GM12892 (cell line): ENCODE measurements at regions not wholly inside any gene's neighbourhood (a gene's known extent, or its start where the extent isn't known, plus 50 kb on each side); places are given as distances from the start of the nearest gene placed in this dataset.

Experiments
- DNase-seq: peaks from one replicate; pipeline ENCODE4 v3.0.0; 2011; ENCODE audit not compliant: insufficient read length
- FAIRE-seq: peaks from 2 replicates; lab custom pipeline; 2011; peaks lifted over from hg19 to GRCh38; lab: Jason Lieb, UNC
- POLR2A ChIP-seq: IDR thresholded peaks from 2 replicates; pipeline ENCODE4 v1.6.1; 2011; ENCODE audit warnings: low read depth, low read length, control low read depth
- POLR2AphosphoS5 ChIP-seq: IDR thresholded peaks from 2 replicates; pipeline ENCODE4 v1.6.1; 2011; ENCODE audit warnings: low read depth, low read length, control low read depth
- TAF1 ChIP-seq: IDR thresholded peaks from 2 replicates; pipeline ENCODE4 v1.6.1; 2011; ENCODE audit warnings: low read depth, mild to moderate bottlenecking, control low read depth, low read length, borderline replicate concordance

DNA sequence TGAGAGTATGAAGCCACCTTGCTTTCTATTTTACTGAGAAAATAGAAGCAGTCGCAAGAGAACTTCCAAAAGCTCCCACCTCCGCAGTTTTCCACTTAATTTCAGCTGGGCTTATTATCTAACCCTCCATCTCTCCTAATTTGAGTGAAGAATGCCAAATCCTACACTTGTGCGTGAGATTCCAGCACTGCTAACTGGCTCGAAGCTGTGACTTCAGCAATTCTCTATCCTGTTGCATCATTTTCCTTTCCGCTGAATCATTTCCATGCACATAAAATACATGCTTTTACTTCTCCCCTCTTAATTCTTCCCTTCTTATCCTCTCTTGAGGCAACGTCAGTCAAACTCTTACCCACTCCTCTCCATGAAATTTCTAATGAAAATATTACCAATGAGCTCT is 189.5 kb downstream of the GASK1B start:
- TF ChIP-seq POLR2A (no peak), POLR2AphosphoS5 (no peak)
- FAIRE-seq (no peak), DNase-seq (no peak)

DNA sequence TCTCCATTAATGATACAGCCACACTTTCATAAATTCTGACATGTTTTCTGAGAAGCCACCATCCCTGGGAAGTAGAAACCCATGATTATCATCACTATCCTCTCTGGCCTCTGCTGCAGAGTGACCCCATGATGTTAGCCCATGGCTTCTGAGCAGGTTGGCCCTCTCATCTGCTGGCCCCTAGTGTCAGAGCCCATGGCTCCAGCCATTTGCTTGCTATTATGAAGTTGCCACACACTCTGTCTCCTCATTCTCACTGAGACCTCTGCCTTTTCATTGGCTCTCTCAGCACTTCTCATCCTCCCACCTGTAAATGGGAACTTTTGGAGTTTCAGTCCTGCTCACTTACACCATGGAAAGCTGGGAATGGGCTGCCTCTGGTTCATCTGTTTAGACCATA is 192.7 kb downstream of the GASK1B start:
- FAIRE-seq, result no peak
- DNase-seq, result no peak
- TF ChIP-seq POLR2AphosphoS5 (no peak), TAF1 (no peak), POLR2A (no peak)

- DNase-seq (no peak), FAIRE-seq (peak; percentile 70)
- TF ChIP-seq TAF1 (no peak), POLR2A (no peak)
These were observed 194.0 kb downstream of the GASK1B start for GRCh38 chr4:157978680-157979361.

GRCh38 chr4:157977086-157977485 is 195.7 kb downstream of the GASK1B start:
- FAIRE-seq, result no peak
- no peak for DNase-seq
- TF ChIP-seq POLR2AphosphoS5 (no peak), TAF1 (no peak), POLR2A (no peak)

DNA sequence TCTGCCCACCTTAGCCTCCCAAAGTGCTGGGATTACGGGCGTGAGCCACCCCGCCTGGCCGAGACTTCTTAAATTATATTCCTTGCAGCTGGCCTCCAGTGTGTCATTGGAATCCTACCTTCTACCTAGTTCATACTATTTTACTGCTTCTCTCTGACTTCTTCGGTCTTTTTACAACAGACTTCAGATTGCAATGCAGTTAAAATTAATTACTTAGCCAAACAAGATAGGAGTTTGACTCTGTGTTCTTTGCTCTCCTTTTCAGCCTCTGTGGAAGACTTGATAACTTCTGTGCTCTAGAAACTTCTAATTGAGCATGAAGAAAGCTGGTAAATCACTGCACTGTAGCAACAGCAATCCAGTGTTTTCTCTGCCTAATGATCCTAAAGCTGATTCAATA is 199.5 kb downstream of the GASK1B start:
- DNase-seq (no peak), FAIRE-seq (no peak)
- no peak for TF ChIP-seq POLR2AphosphoS5
- no peak for TF ChIP-seq POLR2A
- TF ChIP-seq TAF1, result no peak

- TF ChIP-seq POLR2AphosphoS5 (no peak), TAF1 (no peak), POLR2A (no peak)
- no peak for DNase-seq
- no peak for FAIRE-seq
These were observed 208.4 kb downstream of the GASK1B start for GRCh38 chr4:157964463-157964862.

DNA sequence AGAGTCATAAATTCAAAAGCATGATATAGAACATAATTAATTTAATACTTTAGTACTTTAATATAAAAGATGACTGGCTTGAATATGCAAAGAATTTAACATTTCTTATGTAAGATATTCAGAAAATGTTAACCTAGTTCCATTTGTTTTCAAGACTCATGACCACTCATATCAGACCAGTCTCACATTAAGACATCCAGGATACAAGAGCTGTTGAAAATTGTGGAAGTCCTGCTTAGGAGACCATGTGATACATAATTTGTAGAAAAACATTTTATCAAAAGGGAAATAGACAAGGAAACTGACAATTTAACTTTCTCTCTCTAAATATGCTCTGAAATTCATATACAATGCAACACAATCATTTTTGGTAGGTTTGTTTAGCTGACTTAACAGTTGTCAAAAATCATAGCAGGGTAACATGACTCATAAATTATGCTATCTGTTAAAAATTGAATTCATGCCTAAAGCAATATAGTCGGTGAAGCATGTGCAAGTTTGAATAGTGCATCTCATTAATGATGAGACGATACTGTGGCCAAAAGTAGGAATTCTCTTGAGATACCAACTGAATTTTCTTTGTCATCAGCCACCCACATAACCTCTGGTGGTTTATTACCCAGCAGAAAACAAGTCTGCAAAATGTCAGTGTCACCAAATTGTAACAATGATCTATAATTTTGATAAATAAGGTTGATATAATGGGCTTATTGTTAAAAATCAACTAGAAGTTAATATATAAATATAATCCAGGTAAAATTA is 211.4 kb downstream of the GASK1B start:
- TF ChIP-seq TAF1 (no peak), POLR2AphosphoS5 (no peak), POLR2A (no peak)
- no peak for FAIRE-seq

DNA sequence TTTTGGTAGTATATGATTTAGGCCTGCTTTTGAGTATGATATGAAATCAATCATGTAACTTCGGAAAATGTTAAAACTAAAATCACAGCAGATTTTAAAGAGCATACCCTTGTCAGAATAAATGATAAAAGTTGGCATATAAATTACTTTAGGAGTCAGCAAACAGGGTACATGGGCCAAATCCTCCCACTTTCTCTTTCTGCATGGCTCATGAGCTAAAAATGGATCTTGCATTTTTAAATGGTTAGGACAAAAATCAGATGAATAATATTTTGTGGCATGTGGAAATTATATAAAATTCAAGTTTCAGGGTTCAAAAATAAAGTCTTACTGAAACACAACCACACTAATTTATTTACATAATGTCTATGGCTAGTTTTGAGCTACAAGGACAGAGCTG is 214.9 kb downstream of the GASK1B start:
- DNase-seq (no peak), FAIRE-seq (no peak)
- TF ChIP-seq POLR2A (no peak), TAF1 (no peak), POLR2AphosphoS5 (no peak)

More for the DNA sequence above, 211.4 kb downstream of the GASK1B start:
- DNase-seq, result no peak

DNA sequence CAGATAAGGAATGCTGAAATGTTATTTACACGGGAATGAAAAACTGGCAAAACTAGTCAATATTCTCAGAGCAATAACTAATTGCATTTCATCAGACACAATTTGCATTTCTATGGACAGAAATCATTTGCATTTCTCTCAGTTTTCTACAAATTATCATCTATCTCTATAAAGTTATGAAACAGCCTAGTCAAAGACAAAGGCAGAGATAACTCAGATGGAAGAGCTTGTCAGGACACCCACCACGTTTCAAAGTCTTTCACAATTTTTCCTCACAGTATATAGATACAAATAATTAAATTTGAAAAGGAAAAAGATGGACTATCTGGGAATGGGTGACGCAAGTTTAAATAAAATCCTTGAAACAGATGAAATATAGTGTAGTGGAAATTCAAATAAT is 230.8 kb downstream of the GASK1B start:
- FAIRE-seq (no peak), DNase-seq (no peak)
- no peak for TF ChIP-seq TAF1
- no peak for TF ChIP-seq POLR2AphosphoS5
- no peak for TF ChIP-seq POLR2A

DNA sequence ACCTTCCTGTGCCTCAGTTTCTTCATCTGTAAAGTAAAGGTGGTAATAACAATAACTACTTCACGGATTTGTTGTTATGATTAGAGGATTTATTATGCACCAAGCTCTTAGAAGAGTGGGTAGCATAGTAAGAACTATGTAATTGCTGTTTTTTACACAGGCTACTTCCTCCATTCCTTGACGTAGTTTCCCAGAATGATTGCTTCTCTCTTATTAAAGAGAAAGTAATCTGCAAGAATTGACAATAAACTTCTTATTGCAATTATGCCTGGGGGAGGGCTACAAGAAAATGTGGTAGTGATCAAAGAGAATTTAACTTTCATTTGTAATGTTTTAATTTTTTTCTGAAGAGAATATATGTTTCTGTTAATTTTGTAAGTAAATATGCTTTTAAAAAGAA is 238.7 kb downstream of the GASK1B start:
- TF ChIP-seq POLR2AphosphoS5 (no peak), POLR2A (no peak), TAF1 (no peak)
- DNase-seq (no peak), FAIRE-seq (no peak)

DNA sequence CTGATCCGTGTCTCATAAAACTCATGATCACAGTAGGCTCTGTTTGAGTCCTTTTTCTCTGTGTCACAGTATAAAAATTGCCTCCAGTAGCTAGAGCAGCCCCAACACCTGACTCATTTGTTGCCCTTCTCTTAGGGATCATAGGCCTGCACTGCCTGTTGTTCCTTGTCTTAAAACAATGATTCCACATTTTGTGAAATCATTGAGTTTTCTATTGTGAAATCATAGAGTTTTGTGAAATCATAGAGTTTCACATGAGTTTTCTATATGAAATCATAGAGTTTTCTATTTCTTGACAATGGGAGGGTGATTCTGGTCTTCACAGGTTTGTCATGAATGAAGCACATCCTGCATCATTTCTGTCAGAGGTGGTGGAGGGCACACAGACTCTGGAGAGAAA is 239.9 kb downstream of the GASK1B start:
- FAIRE-seq (no peak), DNase-seq (no peak)
- TF ChIP-seq TAF1 (no peak), POLR2AphosphoS5 (no peak), POLR2A (no peak)

DNA sequence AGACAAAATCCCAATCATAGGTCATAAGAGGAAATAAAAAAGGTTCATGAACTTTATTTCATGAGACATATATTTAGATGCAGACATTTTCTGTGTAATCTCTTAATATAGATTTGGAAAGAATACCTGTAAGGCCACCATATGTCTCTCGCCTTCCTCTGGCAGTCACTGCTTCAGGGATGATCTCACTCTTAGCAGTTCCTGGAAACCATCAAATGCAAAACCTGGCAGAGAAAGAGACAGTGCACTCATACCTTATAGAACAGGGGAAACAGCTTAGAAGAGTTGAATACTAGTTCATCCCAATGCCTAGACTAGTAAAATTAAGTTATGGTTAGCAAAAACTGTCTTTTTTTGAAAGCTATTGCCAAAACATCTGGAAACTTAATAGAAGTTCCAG is 243.3 kb downstream of the GASK1B start:
- no peak for FAIRE-seq

More for the DNA sequence above, 243.3 kb downstream of the GASK1B start:
- TF ChIP-seq POLR2A, result no peak
- TF ChIP-seq POLR2AphosphoS5, result no peak
- no peak for TF ChIP-seq TAF1
- no peak for DNase-seq
